HCT116 (cell line): ENCODE measurements at regions not wholly inside any gene's neighbourhood (a gene's known extent, or its start where the extent isn't known, plus 50 kb on each side); places are given as distances from the start of the nearest gene placed in this dataset.

Experiments
- CEBPB ChIP-seq: IDR thresholded peaks from 2 replicates; pipeline ENCODE4 v1.6.1; 2012; ENCODE audit warnings: low read depth
- ELF1 ChIP-seq: IDR thresholded peaks from 2 replicates; pipeline ENCODE4 v1.6.1; 2012; ENCODE audit warnings: low read depth, borderline replicate concordance
- EZH2 ChIP-seq: fragments of 200-600 bp; sonication (generic); IDR thresholded peaks from 2 replicates; pipeline ENCODE4 v1.6.1; 2017; ENCODE audit warnings: antibody characterized with exemption, mixed run types
- EZH2phosphoT487 ChIP-seq: fragments of 200-600 bp; IDR thresholded peaks from 2 replicates; pipeline ENCODE4 v1.6.1; 2018; ENCODE audit warnings: antibody characterized with exemption, borderline replicate concordance
- JUND ChIP-seq: IDR thresholded peaks from 2 replicates; pipeline ENCODE4 v1.6.1; 2012
- POLR2AphosphoS5 ChIP-seq: IDR thresholded peaks from 2 replicates; pipeline ENCODE4 v1.6.1; 2011; ENCODE audit warnings: mild to moderate bottlenecking, low read depth, low read length, moderate library complexity
- SRF ChIP-seq: IDR thresholded peaks from 2 replicates; pipeline ENCODE4 v1.6.1; 2012; ENCODE audit warnings: low read depth
- ZFX ChIP-seq: fragments of 450-650 bp; IDR thresholded peaks from 2 replicates; pipeline ENCODE4 v1.6.1; 2017
- ZNF274 ChIP-seq: fragments of 200-500 bp; sonication (Bioruptor generic); IDR thresholded peaks from 2 replicates; pipeline ENCODE4 v1.6.1; 2014; ENCODE audit warnings: mild to moderate bottlenecking, low read depth, low read length, inconsistent platforms
- TF ChIP-seq, protein P1 (sequence below), 3 experiments: fragments of 200-600 bp in 1 of 3; sonication (generic) in 1 of 3; IDR thresholded peaks in 2 of 3; conservative IDR thresholded peaks in 1 of 3; 2 replicates each; pipeline ENCODE4 v1.5.1; 2012 to 2017; ENCODE audit warnings: low read depth in 2 of 3, low read length in 2 of 3, antibody characterized with exemption in 1 of 3, borderline replicate concordance in 1 of 3, control low read depth in 1 of 3, mild to moderate bottlenecking in 1 of 3, mixed read lengths in 1 of 3, mixed run types in 1 of 3, moderate library complexity in 1 of 3; ENCODE audit not compliant: insufficient read depth in 1 of 3
- TF ChIP-seq, protein P2 (sequence below): IDR thresholded peaks from 2 replicates; pipeline ENCODE4 v1.6.1; 2011; ENCODE audit warnings: mild to moderate bottlenecking, low read length, moderate library complexity; ENCODE audit not compliant: insufficient replicate concordance; ENCODE audit errors: extremely low read depth
- TF ChIP-seq, protein P3 (sequence below): IDR thresholded peaks from 2 replicates; pipeline ENCODE4 v1.6.1; 2012

DNA sequence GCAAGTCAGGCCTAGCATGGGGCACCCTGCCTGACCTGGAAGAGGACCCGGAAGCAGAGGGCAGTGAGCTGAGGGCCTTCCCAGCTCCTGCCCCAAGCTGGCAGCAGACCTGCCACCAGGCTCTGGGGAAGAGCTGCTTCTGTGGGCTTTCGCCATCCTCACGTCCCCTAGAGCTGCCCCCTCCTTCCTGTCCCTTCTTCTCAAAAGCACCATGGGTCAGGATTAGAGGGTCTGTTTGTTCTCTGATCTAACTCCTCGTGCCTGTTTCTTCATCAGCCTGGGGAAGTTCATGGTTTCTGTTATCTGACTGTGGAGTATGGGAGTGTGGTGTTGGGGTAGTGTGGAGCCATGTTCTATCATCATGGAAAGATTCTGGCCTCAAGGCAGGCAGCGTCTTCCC lies 58.4 kb upstream of the POLG start:
- TF ChIP-seq CEBPB (no peak), EZH2phosphoT487 (no peak), POLR2AphosphoS5 (no peak), SRF (no peak), JUND (no peak), EZH2 (no peak), ELF1 (no peak), ZNF274 (no peak), ZFX (no peak)
- TF ChIP-seq, protein P1, sequence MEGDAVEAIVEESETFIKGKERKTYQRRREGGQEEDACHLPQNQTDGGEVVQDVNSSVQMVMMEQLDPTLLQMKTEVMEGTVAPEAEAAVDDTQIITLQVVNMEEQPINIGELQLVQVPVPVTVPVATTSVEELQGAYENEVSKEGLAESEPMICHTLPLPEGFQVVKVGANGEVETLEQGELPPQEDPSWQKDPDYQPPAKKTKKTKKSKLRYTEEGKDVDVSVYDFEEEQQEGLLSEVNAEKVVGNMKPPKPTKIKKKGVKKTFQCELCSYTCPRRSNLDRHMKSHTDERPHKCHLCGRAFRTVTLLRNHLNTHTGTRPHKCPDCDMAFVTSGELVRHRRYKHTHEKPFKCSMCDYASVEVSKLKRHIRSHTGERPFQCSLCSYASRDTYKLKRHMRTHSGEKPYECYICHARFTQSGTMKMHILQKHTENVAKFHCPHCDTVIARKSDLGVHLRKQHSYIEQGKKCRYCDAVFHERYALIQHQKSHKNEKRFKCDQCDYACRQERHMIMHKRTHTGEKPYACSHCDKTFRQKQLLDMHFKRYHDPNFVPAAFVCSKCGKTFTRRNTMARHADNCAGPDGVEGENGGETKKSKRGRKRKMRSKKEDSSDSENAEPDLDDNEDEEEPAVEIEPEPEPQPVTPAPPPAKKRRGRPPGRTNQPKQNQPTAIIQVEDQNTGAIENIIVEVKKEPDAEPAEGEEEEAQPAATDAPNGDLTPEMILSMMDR (IDR thresholded peaks at IDR 0.05 in 2 of 3, conservative IDR thresholded peaks at IDR 0.05 in 1 of 3; ENCODE audit: borderline replicate concordance in 1 of 3, insufficient read depth in 1 of 3, low read depth in 2 of 3, low read length in 2 of 3) = no peak
- TF ChIP-seq, protein P2, sequence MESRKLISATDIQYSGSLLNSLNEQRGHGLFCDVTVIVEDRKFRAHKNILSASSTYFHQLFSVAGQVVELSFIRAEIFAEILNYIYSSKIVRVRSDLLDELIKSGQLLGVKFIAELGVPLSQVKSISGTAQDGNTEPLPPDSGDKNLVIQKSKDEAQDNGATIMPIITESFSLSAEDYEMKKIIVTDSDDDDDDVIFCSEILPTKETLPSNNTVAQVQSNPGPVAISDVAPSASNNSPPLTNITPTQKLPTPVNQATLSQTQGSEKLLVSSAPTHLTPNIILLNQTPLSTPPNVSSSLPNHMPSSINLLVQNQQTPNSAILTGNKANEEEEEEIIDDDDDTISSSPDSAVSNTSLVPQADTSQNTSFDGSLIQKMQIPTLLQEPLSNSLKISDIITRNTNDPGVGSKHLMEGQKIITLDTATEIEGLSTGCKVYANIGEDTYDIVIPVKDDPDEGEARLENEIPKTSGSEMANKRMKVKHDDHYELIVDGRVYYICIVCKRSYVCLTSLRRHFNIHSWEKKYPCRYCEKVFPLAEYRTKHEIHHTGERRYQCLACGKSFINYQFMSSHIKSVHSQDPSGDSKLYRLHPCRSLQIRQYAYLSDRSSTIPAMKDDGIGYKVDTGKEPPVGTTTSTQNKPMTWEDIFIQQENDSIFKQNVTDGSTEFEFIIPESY = no peak
- TF ChIP-seq, protein P3, sequence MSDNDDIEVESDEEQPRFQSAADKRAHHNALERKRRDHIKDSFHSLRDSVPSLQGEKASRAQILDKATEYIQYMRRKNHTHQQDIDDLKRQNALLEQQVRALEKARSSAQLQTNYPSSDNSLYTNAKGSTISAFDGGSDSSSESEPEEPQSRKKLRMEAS = no peak
